ENCODE measurements at regions not wholly inside any gene's neighbourhood (a gene's known extent, or its start where the extent isn't known, plus 50 kb on each side); places are given as distances from the start of the nearest gene placed in this dataset.

- TF ChIP-seq POLR2AphosphoS5 (IDR thresholded peaks at IDR 0.05), result no peak
- peak in 5 of 7 experiments; percentile 34 to 88 (median 68) for TF ChIP-seq CTCF (IDR thresholded peaks at IDR 0.05)
- no peak for TF ChIP-seq EP300 (IDR thresholded peaks at IDR 0.05)
Observed at GRCh38 chr2:176554101-176555048, 285.1 kb downstream of the MTX2 start.

Measured in stomach (tissue), 4 donors.